ENCODE measurements at regions not wholly inside any gene's neighbourhood (a gene's known extent, or its start where the extent isn't known, plus 50 kb on each side); places are given as distances from the start of the nearest gene placed in this dataset.
"Not testable (repeated sequence)": the region's sequence is repeated elsewhere in the genome, so short reads cannot be mapped to it uniquely, and the experiment has no call there.

GRCh38 chrX:147468600-147468999, 443.1 kb upstream of the FMR1 start:
- no peak for DNase-seq

DNA sequence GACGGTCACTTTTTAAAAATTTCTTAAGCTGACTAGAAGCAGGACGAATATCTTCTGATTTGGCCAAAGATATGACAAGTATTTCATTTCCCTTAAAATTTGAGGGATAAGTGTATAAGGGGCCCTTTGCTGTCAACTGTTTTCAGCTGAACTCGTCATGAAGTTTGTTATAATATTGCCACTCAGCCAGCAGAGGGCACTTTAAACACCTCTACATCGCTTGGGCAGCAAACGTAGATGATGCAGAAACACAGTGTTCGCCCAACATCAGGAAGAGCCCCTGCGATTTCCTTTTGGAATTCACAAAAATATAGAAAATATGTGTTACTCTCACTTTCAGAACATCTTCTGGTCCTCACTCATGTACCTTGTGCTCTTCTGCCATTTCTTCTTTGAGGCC, 435.7 kb upstream of the FMR1 start:
- no peak for DNase-seq

DNA sequence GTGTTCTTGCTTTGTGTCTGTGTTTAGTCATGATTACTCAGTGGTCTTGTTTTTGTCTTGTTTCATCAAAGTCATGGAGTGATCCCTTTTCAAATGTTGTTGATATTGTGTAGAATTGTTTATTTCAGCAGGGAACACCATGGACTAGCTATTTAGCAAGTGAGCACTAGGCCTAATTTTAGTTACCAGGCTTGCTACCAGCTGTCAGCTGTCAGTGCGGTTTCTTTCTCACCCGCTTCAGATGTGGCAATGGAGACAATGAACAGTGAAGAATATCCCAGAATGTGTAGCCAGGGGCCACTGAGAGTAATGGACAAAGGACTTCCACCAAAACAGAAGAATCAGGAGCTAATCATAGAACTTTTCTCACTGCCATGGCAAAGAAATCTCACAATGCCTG, 432.8 kb upstream of the FMR1 start:
- DNase-seq, result no peak

GRCh38 chrX:147485207-147485606, 426.5 kb upstream of the FMR1 start:
- DNase-seq, result no peak

- DNase-seq, result no peak
Observed at GRCh38 chrX:147494365-147494764, 417.4 kb upstream of the FMR1 start.

DNA sequence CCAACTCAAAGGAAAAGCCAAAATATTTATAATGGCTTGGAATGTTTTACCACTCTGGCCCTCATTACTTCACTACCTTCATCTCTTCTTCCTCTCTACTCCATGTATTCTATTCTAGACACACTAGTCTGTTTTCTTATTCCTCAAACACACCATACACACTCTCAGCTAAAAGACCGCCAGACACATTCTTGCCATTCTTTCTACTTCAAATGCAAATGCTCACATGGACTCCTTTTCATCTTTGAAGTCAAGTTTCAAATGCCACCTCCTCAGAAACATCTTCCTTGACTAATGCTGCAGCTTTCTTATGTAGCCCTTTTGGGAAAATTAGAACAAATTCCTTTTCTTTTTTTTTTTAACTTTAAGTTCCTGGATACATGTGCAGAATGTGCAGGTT, 412.9 kb upstream of the FMR1 start:
- DNase-seq, result no peak

- no peak for DNase-seq
Observed at GRCh38 chrX:147522981-147523380, 388.7 kb upstream of the FMR1 start.

DNA sequence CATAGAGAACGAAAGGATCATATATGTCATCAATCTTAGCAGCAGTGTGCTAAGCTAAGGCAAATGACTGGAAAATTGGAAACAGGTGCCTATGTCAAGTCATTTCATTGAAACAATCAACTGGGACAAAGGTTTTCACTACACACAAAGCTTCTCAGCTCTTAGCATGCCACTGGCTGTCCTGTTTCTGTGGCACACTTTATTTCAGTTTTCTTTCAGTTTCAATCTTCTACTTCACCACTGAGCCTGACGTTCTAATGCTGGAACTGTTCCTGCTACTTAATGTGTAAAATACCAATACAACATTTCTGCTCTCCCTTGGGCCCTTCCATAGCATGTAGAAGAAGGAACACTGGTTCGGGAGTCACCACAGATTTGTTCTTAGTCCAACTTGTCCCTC, 378.3 kb upstream of the FMR1 start:
- DNase-seq, result no peak

- no peak for DNase-seq
Observed at GRCh38 chrX:147537172-147537571, 374.5 kb upstream of the FMR1 start.

GRCh38 chrX:147548023-147548422, 363.7 kb upstream of the FMR1 start:
- not testable (repeated sequence) for DNase-seq

- no peak for DNase-seq
Observed at GRCh38 chrX:147550217-147550616, 361.5 kb upstream of the FMR1 start.

GRCh38 chrX:147559191-147559590, 352.5 kb upstream of the FMR1 start:
- DNase-seq, result no peak

GRCh38 chrX:147565237-147565636, 346.5 kb upstream of the FMR1 start:
- no peak for DNase-seq

DNA sequence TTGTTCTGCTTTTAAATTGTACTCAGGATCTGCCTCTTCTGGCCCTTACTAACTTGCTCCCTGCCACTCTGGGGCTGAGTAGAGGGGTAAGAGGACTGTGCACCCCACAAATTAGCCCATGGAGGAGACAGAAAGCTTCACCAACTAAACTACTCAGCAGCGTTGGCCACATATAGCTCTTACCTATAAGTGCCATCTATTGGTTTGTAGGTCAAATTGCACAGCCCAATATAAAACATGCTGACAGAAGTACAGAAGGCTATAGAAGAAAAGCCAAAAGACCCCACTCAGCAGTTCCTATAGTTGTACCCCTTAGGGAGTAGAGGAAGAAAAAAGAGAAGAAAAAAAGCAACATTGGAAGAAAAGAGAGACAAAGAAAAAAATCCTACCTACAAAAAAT, 341.2 kb upstream of the FMR1 start:
- no peak for DNase-seq

GRCh38 chrX:147573266-147573665, 338.5 kb upstream of the FMR1 start:
- DNase-seq, result no peak

DNA sequence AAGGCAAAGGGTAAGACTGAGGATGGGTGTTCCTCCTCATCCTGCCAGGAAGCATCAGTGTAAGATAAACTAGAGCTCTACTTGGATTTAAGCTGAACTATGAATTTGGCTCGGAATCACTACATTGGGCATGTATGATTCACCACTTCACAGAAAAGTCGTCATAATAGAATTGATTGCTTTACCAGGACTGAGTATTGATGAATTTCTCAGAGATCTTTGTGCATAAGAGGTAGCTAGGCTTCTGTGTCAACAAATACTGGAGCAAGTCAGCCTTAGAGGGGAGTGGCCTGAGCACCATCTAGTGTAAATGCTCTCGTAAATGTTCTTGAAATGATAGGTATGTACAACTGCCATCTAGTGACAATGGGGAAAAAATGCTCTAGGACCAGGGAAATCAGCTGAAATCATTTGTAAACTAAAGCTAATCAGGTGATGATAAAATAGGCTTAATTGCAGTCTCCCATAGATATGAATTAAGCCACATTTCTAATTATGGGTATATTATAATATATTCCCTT, 309.5 kb upstream of the FMR1 start:
- DNase-seq, result no peak

- DNase-seq, result no peak
Observed at GRCh38 chrX:147626605-147627004, 285.1 kb upstream of the FMR1 start.

DNA sequence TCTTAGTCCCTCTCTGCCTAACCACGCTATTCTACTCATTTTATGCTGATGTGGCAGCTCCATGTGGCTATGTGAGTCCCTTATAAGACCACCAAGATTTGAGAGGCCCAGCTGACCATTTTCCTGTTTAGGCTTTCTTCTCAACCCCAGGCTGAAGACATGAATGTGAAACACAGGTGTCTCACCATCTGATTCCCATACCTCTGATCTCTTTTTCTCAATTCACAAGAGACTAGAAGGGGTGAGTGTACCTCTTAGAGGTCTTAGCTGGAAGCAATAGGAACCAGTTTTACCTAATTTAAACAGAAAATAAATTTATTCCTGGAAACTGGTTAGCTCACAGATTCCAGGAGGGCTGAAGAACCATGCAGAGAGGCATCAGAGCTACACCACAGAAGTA, 276.5 kb upstream of the FMR1 start:
- DNase-seq, result no peak

GRCh38 chrX:147637190-147637589, 274.5 kb upstream of the FMR1 start:
- DNase-seq, result no peak

GRCh38 chrX:147646949-147647723, 264.6 kb upstream of the FMR1 start:
- no peak for DNase-seq

GRCh38 chrX:147675819-147676218, 235.9 kb upstream of the FMR1 start:
- no peak for DNase-seq

- DNase-seq, result no peak
Observed at GRCh38 chrX:147679356-147680005, 232.2 kb upstream of the FMR1 start.

DNA sequence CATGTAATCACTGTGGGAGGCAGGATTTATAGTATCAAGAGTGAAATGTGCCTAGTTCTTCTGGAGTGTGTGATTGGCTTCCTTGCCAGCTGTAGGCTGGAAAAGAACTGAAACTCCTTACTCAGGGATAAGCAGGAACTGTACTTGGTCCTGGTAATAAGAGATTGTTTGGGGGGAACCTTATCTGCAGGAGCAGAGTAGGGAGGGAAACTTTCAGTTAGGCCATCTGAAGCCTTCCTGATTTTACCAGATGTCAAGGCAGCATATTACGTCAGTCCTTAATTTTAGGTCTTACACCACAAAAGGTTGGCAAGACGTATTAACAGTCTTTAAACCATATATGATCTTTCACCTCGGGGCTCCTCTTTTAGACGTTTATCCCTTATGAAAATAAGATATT, 231.5 kb upstream of the FMR1 start:
- DNase-seq, result no peak

GRCh38 chrX:147693511-147693910, 218.2 kb upstream of the FMR1 start:
- DNase-seq, result no peak

- DNase-seq, result no peak
Observed at GRCh38 chrX:147699061-147699460, 212.7 kb upstream of the FMR1 start.

Data from CD4-positive, alpha-beta T cell treated with Interferon alpha-2 for 1 hour (primary cell).